ENCODE measurements at regions not wholly inside any gene's neighbourhood (a gene's known extent, or its start where the extent isn't known, plus 50 kb on each side); places are given as distances from the start of the nearest gene placed in this dataset.

- TF ChIP-seq EZH2 (IDR thresholded peaks at IDR 0.05; ENCODE audit: insufficient read depth, poor library complexity, severe bottlenecking) (no peak), EZH2phosphoT487 (IDR thresholded peaks at IDR 0.05; ENCODE audit: insufficient read depth, low read depth) (no peak)
Observed at GRCh38 chr4:164358400-164358799, 395.5 kb upstream of the SMIM31 start.

Data from GM23248 (cell line).